ENCODE measurements at regions not wholly inside any gene's neighbourhood (a gene's known extent, or its start where the extent isn't known, plus 50 kb on each side); places are given as distances from the start of the nearest gene placed in this dataset.
"Not testable (repeated sequence)": the region's sequence is repeated elsewhere in the genome, so short reads cannot be mapped to it uniquely, and the experiment has no call there.

DNA sequence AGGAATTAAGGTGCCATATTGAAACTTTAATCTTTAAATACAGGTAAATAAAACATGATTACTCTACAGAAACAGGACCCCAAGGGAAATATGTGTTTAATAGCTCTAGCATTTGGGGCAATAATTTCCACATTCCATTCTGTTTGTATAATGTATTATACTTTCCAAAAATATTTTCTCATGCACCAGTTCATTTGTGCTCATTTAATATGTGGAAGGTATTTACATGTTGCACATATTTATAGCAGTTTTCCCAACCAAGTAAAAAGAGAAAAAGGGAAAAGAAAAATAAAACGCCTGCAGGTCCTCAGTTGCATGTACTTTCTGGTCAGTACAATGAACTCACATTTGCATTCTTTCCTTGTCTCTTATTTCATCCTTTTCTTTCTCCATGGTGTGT lies 129.5 kb upstream of the SULF2 start:
- no peak overlapping the region for H3K4me3 ChIP-seq (ENCODE audit: low read length)
- no peak for TF ChIP-seq EZH2phosphoT487 (IDR thresholded peaks at IDR 0.05; ENCODE audit: borderline replicate concordance, low read length)
- no peak for TF ChIP-seq CTCF (IDR thresholded peaks at IDR 0.05; ENCODE audit: low read depth, low read length, poor library complexity, severe bottlenecking)
- H3K36me3 ChIP-seq (ENCODE audit: control insufficient read depth, low read length) = no peaks in the 10 kb centered on the region
- H3F3A ChIP-seq (ENCODE audit: control insufficient read depth, insufficient read depth) = no peaks in the 10 kb centered on the region
- no peaks in the 10 kb centered on the region for H3K27me3 ChIP-seq (ENCODE audit: control insufficient read depth, low read length)
- H3K4me1 ChIP-seq (ENCODE audit: control insufficient read depth, low read length) = no peaks in the 10 kb centered on the region
- peaks cover 6% of the 10 kb centered on the region for H3K9me3 ChIP-seq (ENCODE audit: control insufficient read depth, insufficient read depth, low read length)
- no peak overlapping the region for H3K4me2 ChIP-seq (ENCODE audit: low read length)
- H4K20me1 ChIP-seq (ENCODE audit: control insufficient read depth, insufficient read depth, low read depth, low read length) = no peaks in the 10 kb centered on the region
- no peaks in the 10 kb centered on the region for H3K9me2 ChIP-seq (replicated peaks; ENCODE audit: control insufficient read depth, low read length)
- H3K79me2 ChIP-seq (ENCODE audit: control insufficient read depth, low read length) = no peaks in the 10 kb centered on the region
- H3K27ac ChIP-seq (ENCODE audit: low read depth, low read length) = no peak overlapping the region

GRCh38 chr20:47912786-47913501 lies 127.7 kb upstream of the SULF2 start:
- not testable (repeated sequence) for H4K20me1 ChIP-seq (ENCODE audit: control insufficient read depth, insufficient read depth, low read depth, low read length); H3K9me2 ChIP-seq (replicated peaks; ENCODE audit: control insufficient read depth, low read length); H3F3A ChIP-seq (ENCODE audit: control insufficient read depth, insufficient read depth); H3K4me1 ChIP-seq (ENCODE audit: control insufficient read depth, low read length); H3K4me3 ChIP-seq (ENCODE audit: low read length); H3K27ac ChIP-seq (ENCODE audit: low read depth, low read length); H3K4me2 ChIP-seq (ENCODE audit: low read length); H3K79me2 ChIP-seq (ENCODE audit: control insufficient read depth, low read length); H3K36me3 ChIP-seq (ENCODE audit: control insufficient read depth, low read length); H3K27me3 ChIP-seq (ENCODE audit: control insufficient read depth, low read length); H3K9me3 ChIP-seq (ENCODE audit: control insufficient read depth, insufficient read depth, low read length)

- not testable (repeated sequence) for H3K27ac ChIP-seq (ENCODE audit: low read depth, low read length); H3K79me2 ChIP-seq (ENCODE audit: control insufficient read depth, low read length); H3K9me2 ChIP-seq (replicated peaks; ENCODE audit: control insufficient read depth, low read length); H4K20me1 ChIP-seq (ENCODE audit: control insufficient read depth, insufficient read depth, low read depth, low read length); H3K9me3 ChIP-seq (ENCODE audit: control insufficient read depth, insufficient read depth, low read length); H3K27me3 ChIP-seq (ENCODE audit: control insufficient read depth, low read length); H3K4me3 ChIP-seq (ENCODE audit: low read length); H3K4me1 ChIP-seq (ENCODE audit: control insufficient read depth, low read length); H3K36me3 ChIP-seq (ENCODE audit: control insufficient read depth, low read length); H3K4me2 ChIP-seq (ENCODE audit: low read length); H3F3A ChIP-seq (ENCODE audit: control insufficient read depth, insufficient read depth)
Measured at GRCh38 chr20:47912165-47912564, 126.9 kb upstream of the SULF2 start.

DNA sequence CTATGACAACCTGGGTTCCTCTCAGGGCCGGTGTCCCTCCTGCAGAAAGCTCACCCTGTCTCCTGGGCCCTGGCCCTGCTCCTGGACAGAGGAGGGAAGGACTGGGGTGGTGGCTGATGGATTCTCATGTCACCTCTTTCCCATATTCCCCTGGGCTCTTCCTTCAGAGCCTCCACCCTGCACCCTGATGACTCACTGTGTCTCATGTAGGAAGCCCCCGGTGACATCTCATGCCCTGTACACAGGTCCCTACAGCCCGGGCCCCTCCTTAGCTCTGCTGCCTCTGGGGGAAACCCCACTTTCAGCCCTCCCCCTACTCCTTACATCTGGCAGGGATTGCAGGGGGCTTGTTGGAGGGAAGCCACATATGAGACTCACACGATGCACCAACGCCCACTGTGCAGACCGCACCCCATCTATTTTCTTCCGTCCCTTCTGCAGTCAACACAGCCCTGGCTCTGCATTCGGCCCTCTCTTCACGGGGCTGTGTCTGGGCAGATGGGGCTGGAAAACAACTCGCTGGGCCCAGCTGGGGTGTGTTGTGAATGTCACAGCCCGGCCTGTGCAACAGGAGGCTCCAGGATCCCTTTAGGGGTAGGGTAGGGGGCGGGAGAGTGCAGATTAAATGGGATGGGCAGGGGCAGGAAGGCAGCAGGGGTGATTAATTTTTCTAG lies 124.6 kb upstream of the SULF2 start:
- H3K9me3 ChIP-seq (ENCODE audit: control insufficient read depth, insufficient read depth, low read length); H3K36me3 ChIP-seq (ENCODE audit: control insufficient read depth, low read length); H3K79me2 ChIP-seq (ENCODE audit: control insufficient read depth, low read length); H3K27me3 ChIP-seq (ENCODE audit: control insufficient read depth, low read length); H4K20me1 ChIP-seq (ENCODE audit: control insufficient read depth, insufficient read depth, low read depth, low read length); H3K4me3 ChIP-seq (ENCODE audit: low read length); H3K4me1 ChIP-seq (ENCODE audit: control insufficient read depth, low read length); H3K27ac ChIP-seq (ENCODE audit: low read depth, low read length); H3K4me2 ChIP-seq (ENCODE audit: low read length); H3F3A ChIP-seq (ENCODE audit: control insufficient read depth, insufficient read depth); H3K9me2 ChIP-seq (replicated peaks; ENCODE audit: control insufficient read depth, low read length): not testable (repeated sequence)

DNA sequence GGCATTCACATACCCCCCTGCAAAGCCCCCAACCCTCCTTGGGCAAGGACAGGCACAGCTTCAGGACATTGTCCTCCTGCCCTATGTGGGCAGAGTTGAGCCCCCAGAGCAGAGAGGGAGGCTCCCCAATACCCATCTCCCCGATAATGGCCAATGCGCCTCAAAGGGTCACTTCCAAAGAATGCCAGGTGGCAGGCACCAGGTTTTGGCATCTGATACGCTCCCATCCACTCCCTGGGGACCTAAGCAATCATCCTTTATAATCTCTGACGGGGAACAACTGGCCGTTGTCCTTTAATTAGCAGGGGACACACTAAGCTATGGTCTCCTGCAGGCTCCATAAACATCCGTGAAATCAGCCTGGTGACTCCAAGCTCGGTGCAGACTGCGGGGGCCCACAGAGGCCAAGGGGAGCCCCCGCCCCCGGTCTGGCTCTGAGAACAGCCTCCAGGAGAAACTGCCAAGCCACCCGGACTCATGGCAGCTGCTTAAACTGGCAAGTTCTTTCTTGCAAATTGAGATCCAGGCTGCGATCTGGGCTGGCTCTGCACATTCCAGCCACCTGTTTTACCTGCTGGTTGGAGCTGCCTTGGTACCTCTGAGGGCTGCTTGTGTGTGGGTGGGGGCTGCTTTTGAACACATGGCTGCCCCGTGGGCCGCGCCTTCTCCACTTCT lies 123.2 kb upstream of the SULF2 start:
- not testable (repeated sequence) for H3K79me2 ChIP-seq (ENCODE audit: control insufficient read depth, low read length); H3K27ac ChIP-seq (ENCODE audit: low read depth, low read length); H3K4me1 ChIP-seq (ENCODE audit: control insufficient read depth, low read length); H3K4me3 ChIP-seq (ENCODE audit: low read length); H3K4me2 ChIP-seq (ENCODE audit: low read length); H3K36me3 ChIP-seq (ENCODE audit: control insufficient read depth, low read length); H4K20me1 ChIP-seq (ENCODE audit: control insufficient read depth, insufficient read depth, low read depth, low read length); H3K9me3 ChIP-seq (ENCODE audit: control insufficient read depth, insufficient read depth, low read length); H3F3A ChIP-seq (ENCODE audit: control insufficient read depth, insufficient read depth); H3K27me3 ChIP-seq (ENCODE audit: control insufficient read depth, low read length); H3K9me2 ChIP-seq (replicated peaks; ENCODE audit: control insufficient read depth, low read length)

DNA sequence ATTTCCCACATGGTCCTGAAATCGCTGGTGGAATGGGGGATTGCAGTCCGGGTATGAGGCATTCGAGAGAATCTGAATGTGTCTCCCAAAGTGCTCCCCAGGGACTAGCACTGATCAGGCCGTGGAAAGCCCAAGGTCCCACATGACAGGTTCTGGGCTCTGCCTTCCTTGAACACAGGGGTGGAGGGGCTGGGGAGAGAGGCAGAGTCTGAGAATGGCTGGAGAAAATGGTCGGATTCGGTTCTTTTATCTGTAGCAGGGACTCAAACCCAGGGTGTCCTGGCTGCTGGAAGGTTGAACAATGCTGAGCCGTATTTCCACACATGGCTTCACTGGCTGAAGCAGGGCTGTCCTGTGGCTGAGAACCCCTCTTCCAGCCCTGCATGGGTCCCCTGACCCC lies 122.7 kb upstream of the SULF2 start:
- H3K36me3 ChIP-seq (ENCODE audit: control insufficient read depth, low read length); H3K9me2 ChIP-seq (replicated peaks; ENCODE audit: control insufficient read depth, low read length); H3K9me3 ChIP-seq (ENCODE audit: control insufficient read depth, insufficient read depth, low read length); H4K20me1 ChIP-seq (ENCODE audit: control insufficient read depth, insufficient read depth, low read depth, low read length); H3K4me2 ChIP-seq (ENCODE audit: low read length); H3K4me1 ChIP-seq (ENCODE audit: control insufficient read depth, low read length); H3K27ac ChIP-seq (ENCODE audit: low read depth, low read length); H3K79me2 ChIP-seq (ENCODE audit: control insufficient read depth, low read length); H3K4me3 ChIP-seq (ENCODE audit: low read length); H3F3A ChIP-seq (ENCODE audit: control insufficient read depth, insufficient read depth); H3K27me3 ChIP-seq (ENCODE audit: control insufficient read depth, low read length): not testable (repeated sequence)
